ENCODE measurements at regions not wholly inside any gene's neighbourhood (a gene's known extent, or its start where the extent isn't known, plus 50 kb on each side); places are given as distances from the start of the nearest gene placed in this dataset.

GRCh38 chr22:22827187-22827939, 60.3 kb upstream of the IGLL5 start:
- intact Hi-C loops (cut with DNase I), result no loop called here

GRCh38 chr22:22830193-22830592, 57.4 kb upstream of the IGLL5 start:
- DNase-seq (no peak), ATAC-seq (no peak)
- H3K27me3 ChIP-seq (ENCODE audit: low read depth), result peaks cover 7% of the 10 kb centered on the region
- H3K4me3 ChIP-seq, result no peak overlapping the region
- intact Hi-C loops (cut with DNase I), result no loop called here
- TF ChIP-seq CTCF (IDR thresholded peaks at IDR 0.05), result no peak
- no peaks in the 10 kb centered on the region for H3K9me3 ChIP-seq
- no peak overlapping the region for H3K27ac ChIP-seq
- H3K36me3 ChIP-seq, result no peaks in the 10 kb centered on the region
- no peaks in the 10 kb centered on the region for H3K4me1 ChIP-seq

More at GRCh38 chr22:22827187-22827939, 60.3 kb upstream of the IGLL5 start:
- Histone ChIP-seq H3K4me3 (no peak overlapping the region), H3K4me1 (no peaks in the 10 kb centered on the region), H3K27me3 (ENCODE audit: low read depth) (peaks cover 10% of the 10 kb centered on the region), H3K9me3 (no peaks in the 10 kb centered on the region), H3K27ac (no peak overlapping the region), H3K36me3 (no peaks in the 10 kb centered on the region)
- no peak for TF ChIP-seq CTCF (IDR thresholded peaks at IDR 0.05)
- no peak for DNase-seq
- no peak for ATAC-seq

GRCh38 chr22:22830957-22831688, 56.5 kb upstream of the IGLL5 start:
- Histone ChIP-seq H3K27me3 (ENCODE audit: low read depth) (peaks cover 7% of the 10 kb centered on the region), H3K27ac (no peak overlapping the region), H3K9me3 (no peaks in the 10 kb centered on the region), H3K36me3 (no peaks in the 10 kb centered on the region), H3K4me3 (no peak overlapping the region), H3K4me1 (no peaks in the 10 kb centered on the region)
- TF ChIP-seq CTCF (IDR thresholded peaks at IDR 0.05), result no peak
- ATAC-seq (no peak), DNase-seq (no peak)
- intact Hi-C loops (cut with DNase I), result no loop called here

GRCh38 chr22:22833059-22833458, 54.6 kb upstream of the IGLL5 start:
- no peaks in the 10 kb centered on the region for H3K36me3 ChIP-seq

GRCh38 chr22:22833488-22833887, 54.1 kb upstream of the IGLL5 start:
- no peak overlapping the region for H3K4me3 ChIP-seq
- H3K27me3 ChIP-seq (ENCODE audit: low read depth), result no peaks in the 10 kb centered on the region
- no peaks in the 10 kb centered on the region for H3K4me1 ChIP-seq
- no peak for DNase-seq
- TF ChIP-seq CTCF (IDR thresholded peaks at IDR 0.05), result no peak
- no peak overlapping the region for H3K27ac ChIP-seq
- H3K36me3 ChIP-seq, result no peaks in the 10 kb centered on the region
- no peak for ATAC-seq
- intact Hi-C loops (cut with DNase I), result no loop called here
- H3K9me3 ChIP-seq, result no peaks in the 10 kb centered on the region

More at GRCh38 chr22:22833059-22833458, 54.6 kb upstream of the IGLL5 start:
- intact Hi-C loops (cut with DNase I), result no loop called here
- ATAC-seq (no peak), DNase-seq (no peak)
- Histone ChIP-seq H3K4me1 (no peaks in the 10 kb centered on the region), H3K9me3 (no peaks in the 10 kb centered on the region), H3K27ac (no peak overlapping the region), H3K4me3 (no peak overlapping the region), H3K27me3 (ENCODE audit: low read depth) (no peaks in the 10 kb centered on the region)
- TF ChIP-seq CTCF (IDR thresholded peaks at IDR 0.05), result no peak
